Uterus (tissue), 2 donors: ENCODE measurements at regions not wholly inside any gene's neighbourhood (a gene's known extent, or its start where the extent isn't known, plus 50 kb on each side); places are given as distances from the start of the nearest gene placed in this dataset.

Experiments used
- POLR2A ChIP-seq, 2 donors: fragments of 450-650 bp; IDR thresholded peaks; one replicate each; pipeline ENCODE4 v1.6.1; 2016; ENCODE audit warnings: antibody characterized with exemption in 2 of 2, mild to moderate bottlenecking in 1 of 2, moderate library complexity in 1 of 2
- TF ChIP-seq, protein P1 (sequence below), 4 experiments: fragments of 200-600 bp in 2 of 4; fragments of 450-650 bp in 2 of 4; sonication (generic) in 2 of 4; IDR thresholded peaks; one replicate each; pipeline ENCODE4 v1.5.1; 2016 to 2019; ENCODE audit warnings: antibody characterized with exemption in 4 of 4, mild to moderate bottlenecking in 2 of 4, moderate library complexity in 1 of 4

DNA sequence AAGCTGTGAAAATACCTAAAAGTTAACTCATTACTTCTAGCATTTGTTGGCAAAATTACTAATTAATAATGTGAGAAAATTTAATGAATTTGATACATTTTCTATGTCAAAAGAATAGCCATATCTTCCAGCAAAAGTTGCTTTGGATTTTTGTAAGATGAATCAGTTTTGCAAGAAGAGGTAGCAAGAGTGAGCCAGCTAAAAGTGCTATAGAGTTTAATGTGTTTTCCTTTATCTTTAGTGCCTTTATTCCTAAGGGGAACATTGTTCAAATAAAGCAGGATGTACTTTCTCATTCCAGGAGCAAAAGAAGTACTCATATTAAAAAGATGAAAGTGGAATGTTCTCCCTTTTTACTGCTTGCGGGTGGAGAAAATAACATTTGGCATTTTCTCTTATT lies 622.2 kb downstream of the ANXA1 start:
- no peak for TF ChIP-seq POLR2A (IDR thresholded peaks at IDR 0.05)
- TF ChIP-seq, protein P1, sequence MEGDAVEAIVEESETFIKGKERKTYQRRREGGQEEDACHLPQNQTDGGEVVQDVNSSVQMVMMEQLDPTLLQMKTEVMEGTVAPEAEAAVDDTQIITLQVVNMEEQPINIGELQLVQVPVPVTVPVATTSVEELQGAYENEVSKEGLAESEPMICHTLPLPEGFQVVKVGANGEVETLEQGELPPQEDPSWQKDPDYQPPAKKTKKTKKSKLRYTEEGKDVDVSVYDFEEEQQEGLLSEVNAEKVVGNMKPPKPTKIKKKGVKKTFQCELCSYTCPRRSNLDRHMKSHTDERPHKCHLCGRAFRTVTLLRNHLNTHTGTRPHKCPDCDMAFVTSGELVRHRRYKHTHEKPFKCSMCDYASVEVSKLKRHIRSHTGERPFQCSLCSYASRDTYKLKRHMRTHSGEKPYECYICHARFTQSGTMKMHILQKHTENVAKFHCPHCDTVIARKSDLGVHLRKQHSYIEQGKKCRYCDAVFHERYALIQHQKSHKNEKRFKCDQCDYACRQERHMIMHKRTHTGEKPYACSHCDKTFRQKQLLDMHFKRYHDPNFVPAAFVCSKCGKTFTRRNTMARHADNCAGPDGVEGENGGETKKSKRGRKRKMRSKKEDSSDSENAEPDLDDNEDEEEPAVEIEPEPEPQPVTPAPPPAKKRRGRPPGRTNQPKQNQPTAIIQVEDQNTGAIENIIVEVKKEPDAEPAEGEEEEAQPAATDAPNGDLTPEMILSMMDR (IDR thresholded peaks at IDR 0.05), result no peak
